ENCODE measurements at regions not wholly inside any gene's neighbourhood (a gene's known extent, or its start where the extent isn't known, plus 50 kb on each side); places are given as distances from the start of the nearest gene placed in this dataset.
"Not testable (repeated sequence)": the region's sequence is repeated elsewhere in the genome, so short reads cannot be mapped to it uniquely, and the experiment has no call there.

DNA sequence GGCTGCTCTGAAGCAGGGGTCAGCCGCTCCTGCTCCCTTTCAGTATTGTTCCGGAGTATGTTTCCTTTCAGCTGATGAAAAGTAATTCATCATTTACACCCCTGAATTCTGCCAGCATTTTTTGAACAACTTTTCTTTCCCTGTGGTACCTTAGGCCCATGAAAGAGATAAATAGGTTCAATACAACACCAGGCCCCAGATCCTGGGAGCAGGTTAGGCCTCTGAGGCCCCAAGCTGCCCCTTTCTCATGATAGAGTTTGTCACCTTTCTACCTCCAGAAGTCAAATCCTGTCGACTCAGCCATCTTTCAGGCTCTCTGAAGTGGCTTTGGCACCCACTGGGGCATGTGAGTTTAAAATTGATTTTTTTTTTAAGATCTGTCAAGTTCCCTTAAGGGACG lies 1415.1 kb upstream of the ZEB2 start:
- no peak for DNase-seq (ENCODE audit: low read depth, low spot score)

DNA sequence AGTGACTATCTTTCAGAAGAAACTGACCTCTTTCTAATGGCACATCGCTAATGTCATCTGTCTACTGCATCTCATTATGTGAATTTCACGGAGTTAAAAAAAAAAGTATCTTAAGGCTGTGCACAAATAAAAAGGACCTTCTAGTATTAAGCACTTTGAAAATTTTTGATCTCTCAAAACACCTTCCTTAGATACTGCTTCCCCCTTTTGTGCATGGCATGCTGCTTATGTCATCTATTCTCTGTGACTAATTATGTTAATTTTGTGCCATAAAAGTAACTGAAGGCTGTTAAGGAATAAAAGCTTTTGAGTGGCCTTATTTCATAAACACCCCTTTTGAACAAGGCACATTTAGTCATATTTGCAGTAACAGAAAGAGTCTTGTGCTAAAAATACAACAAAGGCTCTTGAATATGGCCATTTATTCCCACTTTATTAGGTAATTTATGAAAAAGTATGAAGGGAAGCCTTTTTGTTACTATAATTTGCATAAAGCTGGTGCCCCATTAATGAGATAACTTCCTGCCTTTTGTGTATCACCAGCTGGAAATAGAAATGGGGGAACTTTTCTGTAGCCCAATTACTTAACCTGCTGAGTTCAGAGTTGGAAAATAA lies 1412.0 kb upstream of the ZEB2 start:
- no peak for DNase-seq (ENCODE audit: low read depth, low spot score)

DNA sequence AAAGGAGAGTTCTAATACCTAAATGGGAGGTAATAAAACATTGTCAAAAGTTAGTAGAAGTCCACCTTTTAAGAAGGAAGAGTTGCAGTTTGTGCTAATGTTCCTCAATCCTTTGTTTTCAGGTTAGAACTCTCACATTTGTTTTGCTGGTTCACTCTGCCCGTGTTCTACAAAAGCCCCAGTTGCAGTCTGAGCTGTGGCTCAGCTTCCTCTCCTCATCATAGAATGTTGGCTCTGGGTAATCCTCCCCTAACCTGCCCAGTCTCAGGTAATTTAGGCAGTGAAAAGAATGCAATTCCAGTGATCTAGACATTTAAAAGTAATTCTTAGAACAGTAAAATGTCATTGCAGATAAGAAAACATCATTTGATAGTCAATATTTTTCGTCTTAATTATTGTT lies 1410.4 kb upstream of the ZEB2 start:
- no peak for DNase-seq (ENCODE audit: low read depth, low spot score)

DNA sequence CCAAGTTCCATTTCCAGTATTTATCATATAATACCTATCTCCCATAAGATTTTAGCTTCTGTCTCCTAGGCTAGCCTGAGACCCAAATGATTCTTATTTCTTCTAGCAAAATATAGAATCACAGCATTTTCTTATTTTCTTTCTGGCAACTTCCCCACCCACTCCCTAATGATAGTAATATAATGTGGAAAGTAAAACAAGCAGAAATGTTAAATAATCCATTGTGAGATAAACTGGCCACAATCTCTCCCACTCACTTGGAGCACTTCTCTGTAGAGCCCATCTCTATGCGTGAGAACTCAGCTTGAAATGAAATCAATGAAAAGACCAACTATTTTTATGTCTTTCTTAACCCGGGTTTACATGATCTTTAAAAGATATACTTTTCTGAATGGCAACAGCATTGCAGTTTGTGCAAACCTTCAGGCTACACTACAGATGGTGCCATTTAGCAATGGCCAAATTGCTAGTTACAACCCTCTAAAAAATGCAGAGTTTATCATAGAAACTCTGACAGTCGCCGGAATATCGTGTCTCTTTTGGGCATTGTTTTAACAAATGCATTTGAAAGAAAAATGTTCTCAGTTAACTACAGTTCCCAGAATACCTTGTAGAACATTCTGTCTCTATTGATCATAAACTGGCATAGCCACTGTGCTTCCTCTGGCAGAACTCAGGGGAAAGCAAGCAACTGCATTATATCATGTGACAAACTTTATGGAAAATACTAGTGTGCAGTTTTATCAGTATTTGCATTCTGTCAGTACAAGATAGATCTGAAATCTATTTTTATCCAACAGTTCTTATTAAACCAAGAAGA lies 1407.4 kb upstream of the ZEB2 start:
- no peak for DNase-seq (ENCODE audit: low read depth, low spot score)

DNA sequence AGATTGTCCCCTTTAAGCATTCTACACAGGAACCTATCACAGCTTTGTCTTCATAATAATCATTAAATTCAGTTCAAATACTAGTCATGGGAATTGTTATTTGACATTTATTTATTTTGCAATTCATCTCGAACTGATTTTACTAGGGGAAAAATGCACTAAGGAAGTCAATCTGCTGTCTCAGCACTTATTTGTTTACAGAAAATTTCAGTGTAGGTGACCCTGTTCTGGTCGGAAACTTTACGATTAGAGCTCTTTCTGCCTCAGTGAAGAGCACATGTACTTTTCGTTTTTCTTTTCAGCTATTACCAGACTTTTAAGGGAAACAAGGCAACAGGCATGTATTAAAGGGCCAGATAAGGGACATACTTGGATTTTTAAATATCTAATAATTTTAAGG lies 1405.7 kb upstream of the ZEB2 start:
- DNase-seq (ENCODE audit: low read depth, low spot score): no peak

DNA sequence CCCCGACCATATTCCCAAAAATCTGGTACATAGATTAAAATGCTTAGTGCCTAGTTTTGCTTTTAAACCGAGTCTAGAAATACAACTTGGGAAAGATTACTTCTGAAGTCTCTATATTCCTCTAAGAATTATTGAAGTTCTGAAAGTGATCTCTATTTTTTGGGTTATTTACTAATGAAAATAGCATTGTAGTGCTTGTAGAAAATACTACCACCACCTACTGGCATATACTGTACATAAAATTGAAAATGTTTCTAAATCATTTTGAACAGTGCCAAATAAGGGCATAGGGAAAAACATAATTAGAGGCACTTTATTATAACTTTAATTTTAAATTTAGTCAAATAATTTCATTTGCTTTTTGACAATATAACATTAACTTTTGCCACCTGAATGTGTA lies 1399.6 kb upstream of the ZEB2 start:
- DNase-seq (ENCODE audit: low read depth, low spot score): no peak

DNA sequence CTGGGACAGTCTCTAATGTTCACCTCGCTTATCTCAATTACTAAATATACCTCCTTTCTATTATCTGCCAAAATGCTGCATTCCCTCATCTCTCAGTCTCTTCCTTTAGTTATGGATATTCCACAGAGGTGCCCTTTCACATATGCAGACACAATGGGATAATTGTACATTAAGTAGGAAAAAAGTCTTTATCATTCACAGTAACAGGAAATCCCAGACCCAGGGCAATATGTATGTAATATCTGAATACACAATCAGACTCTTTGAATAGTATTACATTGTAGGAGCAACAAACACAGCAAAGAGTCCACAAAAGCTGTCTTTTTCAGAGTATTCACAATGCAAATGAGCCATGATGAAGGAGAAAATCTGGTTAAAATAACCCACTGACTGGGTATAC lies 1399.0 kb upstream of the ZEB2 start:
- no peak for DNase-seq (ENCODE audit: low read depth, low spot score)

DNA sequence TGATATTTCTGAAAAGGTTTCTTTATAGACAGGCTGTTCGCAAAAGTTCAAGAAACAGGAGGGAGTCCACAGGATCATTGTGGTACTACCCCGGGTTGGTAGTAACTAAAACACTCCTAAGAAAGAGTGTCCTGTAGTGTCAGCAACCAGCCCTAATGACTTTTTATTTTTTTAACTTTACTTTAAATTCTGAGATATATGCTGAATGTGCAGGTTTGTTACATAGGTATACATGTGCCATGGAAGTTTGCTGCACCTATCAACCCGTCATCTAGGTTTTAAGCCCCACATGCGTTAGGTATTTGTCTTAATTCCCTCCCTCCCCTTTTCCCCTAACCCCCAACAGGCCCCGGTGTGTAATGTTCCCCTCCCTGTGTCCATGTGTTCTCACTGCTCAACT lies 1396.9 kb upstream of the ZEB2 start:
- no peak for DNase-seq (ENCODE audit: low read depth, low spot score)

DNA sequence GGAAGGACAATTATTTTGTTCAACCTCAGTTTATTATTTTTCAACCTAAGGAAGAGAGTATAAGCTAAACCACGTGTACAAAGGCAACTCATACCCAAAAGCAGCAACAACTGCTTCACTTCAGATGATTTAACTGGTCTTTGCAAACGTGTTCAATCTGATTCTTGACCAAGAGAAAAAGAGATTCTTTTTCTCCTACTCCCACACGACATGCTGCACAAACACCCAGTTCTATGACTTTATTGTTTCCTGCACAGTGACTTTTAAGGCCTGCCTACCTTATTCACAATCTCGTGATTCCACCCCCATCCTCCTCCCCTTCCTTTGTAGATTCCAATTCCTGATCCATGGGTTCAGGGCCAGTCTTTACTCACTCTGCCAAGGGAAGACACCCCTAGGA lies 1394.8 kb upstream of the ZEB2 start:
- DNase-seq (ENCODE audit: low read depth, low spot score): no peak

DNA sequence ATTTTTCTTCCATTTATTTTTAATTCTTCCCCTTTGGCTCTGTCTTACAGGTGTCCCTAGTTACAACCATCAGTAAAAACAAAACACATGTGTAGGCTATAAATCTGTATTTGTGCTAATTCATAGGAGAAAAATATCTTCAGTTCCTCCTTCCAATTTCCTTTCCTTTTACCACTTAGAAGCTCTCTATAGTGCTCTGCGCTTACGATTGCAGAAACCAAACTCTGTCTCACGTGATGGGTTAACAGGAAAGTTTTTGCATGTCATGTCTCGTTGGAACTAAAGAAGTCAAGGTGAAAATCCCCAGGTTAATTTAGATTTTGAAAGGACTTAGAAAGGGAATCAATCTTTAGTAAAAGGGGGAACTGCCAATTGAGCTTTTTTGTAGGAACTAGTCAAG lies 1390.5 kb upstream of the ZEB2 start:
- no peak for DNase-seq (ENCODE audit: low read depth, low spot score)

DNA sequence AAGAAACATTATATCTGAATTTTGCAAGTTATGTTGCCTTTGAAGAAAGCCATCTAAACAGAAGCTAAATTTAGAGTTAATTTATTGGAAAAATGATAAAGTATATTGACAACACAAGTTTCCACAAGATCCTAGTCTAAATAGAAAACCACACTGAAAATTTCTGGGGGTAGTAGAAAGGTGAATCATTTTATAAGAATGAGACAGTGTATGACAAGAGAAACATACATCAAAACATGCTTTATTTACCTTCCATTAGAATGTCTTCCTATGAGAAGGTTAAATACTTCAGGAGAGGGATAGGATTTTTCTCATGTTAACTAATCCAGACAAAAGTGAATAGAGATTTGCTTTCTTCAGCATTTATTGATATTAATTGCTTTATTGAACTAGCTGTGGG lies 1389.8 kb upstream of the ZEB2 start:
- DNase-seq (ENCODE audit: low read depth, low spot score): no peak

DNA sequence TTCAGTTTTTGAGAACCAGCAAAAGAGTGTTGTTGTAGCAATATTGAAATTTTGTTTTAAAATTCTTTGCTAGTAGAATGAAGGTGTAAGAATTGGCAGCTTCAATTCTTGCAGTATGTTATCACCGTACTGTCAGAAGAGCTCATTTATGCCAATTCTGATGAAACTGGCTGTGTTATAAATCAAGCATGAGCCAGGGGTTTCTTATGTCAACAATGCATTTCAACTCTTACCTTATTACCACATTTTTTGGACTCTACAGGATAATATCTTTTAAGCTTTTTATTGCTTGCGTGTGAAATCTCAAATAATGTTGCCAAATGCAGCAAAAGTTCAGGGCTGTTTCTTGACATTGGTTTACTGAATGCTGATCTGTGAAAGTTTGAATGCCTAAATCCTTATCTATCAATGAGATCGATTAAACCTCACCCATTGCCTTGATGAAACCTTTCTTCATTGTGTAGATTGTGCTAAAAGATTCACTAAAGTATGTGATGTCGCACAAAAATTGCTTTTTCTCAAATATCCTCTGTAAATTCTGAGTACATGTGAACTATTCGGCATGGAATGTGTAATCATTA lies 1389.3 kb upstream of the ZEB2 start:
- DNase-seq (ENCODE audit: low read depth, low spot score): no peak

DNA sequence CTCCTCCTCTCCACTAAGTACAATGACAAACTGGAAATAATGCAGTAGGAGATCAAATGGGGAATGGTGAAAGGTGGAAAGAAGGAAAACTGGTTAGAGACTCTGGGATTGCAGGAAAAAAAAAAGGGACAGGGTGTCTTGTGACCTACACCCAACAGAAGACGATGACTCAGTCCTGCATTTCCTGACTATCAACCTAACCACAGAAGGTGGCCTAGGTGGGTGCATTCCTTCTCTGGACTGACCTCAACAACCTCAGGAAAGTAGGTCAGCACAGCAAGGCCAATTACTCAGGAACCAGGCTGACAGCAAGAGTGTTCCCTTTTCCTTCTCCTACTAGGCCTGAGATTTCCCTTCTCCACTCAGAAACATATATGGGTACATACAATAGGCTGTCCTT lies 1386.4 kb upstream of the ZEB2 start:
- DNase-seq (ENCODE audit: low read depth, low spot score): peak; percentile 73

DNA sequence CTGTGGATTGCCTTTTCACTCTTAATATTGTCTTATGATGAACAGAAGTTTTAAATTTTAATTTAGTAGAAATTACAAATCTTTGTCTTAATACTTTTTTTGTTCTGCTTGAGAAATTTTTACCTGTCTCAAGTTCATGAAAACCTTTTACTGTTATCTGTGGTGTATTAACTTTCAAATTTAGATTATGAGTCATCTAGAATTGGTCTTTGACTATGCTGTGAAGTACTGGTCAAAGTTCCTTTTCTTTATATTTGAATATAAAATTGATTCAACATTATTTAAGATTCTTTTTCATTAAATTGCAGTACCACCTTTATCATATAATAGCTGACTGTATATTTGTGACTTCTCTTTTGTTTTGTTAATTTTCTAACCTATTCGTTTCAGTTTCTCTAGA lies 1385.5 kb upstream of the ZEB2 start:
- no peak for DNase-seq (ENCODE audit: low read depth, low spot score)

DNA sequence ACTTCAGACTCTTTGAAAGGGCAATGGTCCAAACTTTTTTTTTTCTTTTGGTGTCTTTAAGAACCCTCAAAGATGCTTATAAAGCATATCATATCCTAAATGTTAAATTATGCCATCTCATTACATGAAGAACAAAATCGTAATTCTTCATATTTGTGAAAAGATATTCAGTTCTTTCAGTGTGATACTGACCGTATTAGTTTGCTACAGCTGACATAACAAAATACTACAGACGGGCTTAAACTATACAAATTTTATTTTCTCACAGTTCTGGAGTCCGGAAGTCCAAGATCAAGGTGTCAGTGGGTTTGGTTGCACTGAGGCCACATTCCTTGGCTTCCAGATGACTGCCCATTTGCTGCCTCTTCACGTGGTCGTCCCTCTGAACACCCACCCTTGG lies 1377.2 kb upstream of the ZEB2 start:
- DNase-seq (ENCODE audit: low read depth, low spot score): no peak

DNA sequence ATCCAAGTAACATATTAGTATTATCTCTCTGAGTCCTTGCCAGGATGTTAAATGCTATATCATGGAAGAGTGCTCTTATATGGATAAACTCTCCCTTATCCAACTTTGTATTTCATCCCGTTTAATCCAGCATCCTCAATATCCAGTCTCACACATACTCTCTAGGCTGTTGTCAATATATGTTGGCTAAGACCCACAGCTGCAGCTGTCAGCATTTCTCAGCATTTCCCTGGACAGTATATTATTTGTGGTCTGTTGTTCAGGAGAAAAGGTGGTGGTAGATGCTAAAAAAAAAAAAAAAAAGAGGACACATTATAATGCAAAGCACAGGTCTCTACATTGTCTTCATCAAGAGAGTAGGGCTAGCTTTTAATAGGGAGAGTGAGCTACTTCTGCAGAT lies 1368.0 kb upstream of the ZEB2 start:
- DNase-seq (ENCODE audit: low read depth, low spot score): no peak

DNA sequence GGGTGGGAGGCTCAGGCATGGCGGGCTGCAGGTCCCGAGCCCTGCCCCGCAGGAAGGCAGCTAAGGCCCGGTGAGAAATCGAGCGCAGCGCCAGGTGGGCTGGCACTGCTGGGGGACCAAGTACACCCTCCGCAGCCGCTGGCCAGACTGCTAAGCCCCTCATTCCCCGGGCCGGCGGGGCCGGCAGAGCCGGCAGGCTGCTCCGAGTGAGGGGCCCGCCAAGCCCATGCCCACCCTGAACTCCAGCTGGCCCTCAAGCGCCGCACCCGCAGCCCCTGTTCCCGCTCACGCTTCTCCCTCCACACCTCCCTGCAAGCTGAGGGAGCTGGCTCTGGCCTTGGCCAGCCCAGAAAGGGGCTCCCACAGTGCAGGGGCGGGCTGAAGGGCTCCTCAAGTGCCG lies 1361.1 kb upstream of the ZEB2 start:
- DNase-seq (ENCODE audit: low read depth, low spot score): not testable (repeated sequence)

DNA sequence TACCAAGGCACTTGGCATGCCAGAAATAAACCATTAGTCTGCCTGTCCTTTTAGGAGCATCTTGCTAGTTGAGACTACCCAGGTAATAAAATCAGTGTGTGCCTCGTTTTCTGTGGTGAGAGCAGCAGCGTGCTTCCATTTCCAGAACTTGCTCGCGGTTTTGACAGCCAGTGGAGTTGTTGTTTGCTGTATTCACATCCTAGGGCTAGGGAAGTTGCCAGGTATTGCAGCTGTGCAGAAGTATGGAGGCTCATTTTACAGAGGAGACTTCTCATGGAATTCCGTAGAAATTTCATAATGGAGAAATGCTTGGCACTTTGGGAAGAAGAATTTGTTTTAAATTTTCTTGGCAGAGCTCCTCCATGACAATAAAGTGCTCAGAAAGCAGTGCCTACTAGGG lies 1355.1 kb upstream of the ZEB2 start:
- no peak for DNase-seq (ENCODE audit: low read depth, low spot score)

DNA sequence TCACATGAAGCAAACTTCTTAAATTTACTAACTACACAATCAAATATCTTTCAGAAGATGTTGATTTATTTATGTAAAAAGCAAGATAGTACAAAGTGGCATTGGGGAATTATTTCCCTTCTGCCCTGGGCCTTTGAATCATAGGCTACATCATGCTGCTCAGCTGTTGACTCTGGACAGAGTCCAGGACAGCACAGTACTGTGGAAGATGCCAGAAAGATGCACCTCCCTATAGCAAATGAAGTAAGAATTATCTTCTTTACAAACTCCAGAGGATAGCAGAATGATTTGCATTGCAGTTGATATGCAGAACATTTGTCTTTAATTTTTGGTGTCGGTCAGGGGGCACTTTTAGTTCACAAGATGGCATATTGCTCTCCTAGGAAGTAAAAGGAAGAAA lies 1354.5 kb upstream of the ZEB2 start:
- no peak for DNase-seq (ENCODE audit: low read depth, low spot score)

DNA sequence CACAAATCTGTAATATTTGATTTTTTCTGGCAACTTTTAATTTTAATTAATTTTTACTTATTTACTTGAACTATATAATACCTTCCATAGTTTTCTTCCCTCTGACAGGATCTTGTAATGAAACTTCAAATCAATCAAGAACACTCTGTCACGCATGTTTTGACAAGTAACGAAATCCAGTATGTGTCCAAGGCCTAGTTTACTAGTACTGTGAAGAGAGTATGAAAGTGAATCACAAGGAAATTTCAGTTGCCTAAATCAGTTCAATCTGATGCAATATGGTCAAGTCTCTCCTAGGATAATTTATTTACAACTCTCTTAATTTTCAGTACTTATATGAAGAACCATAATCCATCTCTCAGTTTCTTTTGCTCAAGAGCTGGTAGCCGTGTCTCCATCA lies 1344.6 kb upstream of the ZEB2 start:
- no peak for DNase-seq (ENCODE audit: low read depth, low spot score)

DNA sequence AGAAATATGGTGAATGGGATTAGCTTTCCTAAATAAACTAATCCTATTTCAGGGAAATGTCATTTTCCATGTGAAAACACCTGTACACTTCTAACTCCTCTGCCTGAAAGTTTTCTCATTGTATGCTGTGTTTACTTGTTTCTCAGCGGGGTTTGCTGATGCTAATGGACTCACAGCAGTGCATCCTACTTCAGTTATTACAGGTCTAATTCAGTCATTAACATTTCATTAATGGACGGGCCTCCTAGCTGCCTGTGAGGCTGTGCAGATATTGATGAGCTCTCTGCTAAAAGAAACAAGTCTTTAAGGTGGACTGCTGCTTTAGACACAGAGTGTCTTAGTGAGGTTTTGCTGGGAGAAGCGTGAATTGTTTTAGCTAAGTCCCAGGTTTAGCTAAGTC lies 1342.0 kb upstream of the ZEB2 start:
- DNase-seq (ENCODE audit: low read depth, low spot score): no peak

DNA sequence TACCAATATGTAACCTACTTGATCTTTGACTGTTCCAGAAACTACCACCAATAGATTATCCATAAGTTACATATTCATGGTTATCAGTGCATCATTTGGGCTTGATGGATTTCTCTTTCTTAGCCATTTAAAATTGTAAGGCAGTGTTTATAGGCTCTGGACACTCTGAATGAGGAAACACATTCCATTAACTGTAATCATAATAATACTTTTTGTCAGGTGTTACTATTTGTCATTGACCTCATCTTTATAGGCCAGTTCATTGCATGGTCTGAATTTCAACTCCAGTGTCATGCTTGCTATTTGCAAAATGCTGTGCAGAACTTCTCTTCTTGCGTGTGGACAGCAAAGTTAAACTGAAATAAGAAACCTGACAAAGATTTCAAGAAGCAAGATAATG lies 1340.2 kb upstream of the ZEB2 start:
- no peak for DNase-seq (ENCODE audit: low read depth, low spot score)

DNA sequence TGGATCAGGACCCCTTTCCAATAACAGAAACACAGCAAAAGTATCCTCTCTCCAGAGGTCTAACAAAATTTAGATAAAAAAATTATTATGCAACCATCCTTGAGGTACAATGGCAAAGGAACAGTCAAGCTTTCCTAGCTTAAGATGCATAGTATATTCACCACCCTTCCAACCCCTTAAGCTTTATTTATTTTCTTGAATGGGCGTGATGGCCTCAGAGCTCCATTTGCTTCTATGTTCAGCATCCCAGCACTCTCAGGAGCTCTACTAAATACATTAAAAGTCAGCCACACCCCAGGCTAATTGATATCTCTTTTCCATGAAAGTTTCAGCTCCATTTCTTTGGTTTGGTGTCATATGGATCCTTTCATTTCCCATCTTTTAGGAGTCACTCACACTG lies 1335.2 kb upstream of the ZEB2 start:
- no peak for DNase-seq (ENCODE audit: low read depth, low spot score)
